Glutamatergic neuron (in vitro differentiated cells): ENCODE measurements at regions not wholly inside any gene's neighbourhood (a gene's known extent, or its start where the extent isn't known, plus 50 kb on each side); places are given as distances from the start of the nearest gene placed in this dataset.

Experiments
- DNase-seq: peaks from one replicate; pipeline ENCODE4 v3.0.0; 2022
- H3K27ac Mint-ChIP-seq: one replicate; pipeline ENCODE4 v1.8.0; 2020; ENCODE audit warnings: mild to moderate bottlenecking, mixed read lengths, inconsistent platforms; ENCODE audit not compliant: unreplicated experiment
- H3K27me3 Mint-ChIP-seq: one replicate; pipeline ENCODE4 v1.8.0; 2020; ENCODE audit warnings: mild to moderate bottlenecking, moderate library complexity, mixed read lengths, inconsistent platforms; ENCODE audit not compliant: unreplicated experiment
- H3K36me3 Mint-ChIP-seq: one replicate; pipeline ENCODE4 v1.8.0; 2020; ENCODE audit warnings: mild to moderate bottlenecking, mixed read lengths, inconsistent platforms; ENCODE audit not compliant: unreplicated experiment
- H3K4me1 Mint-ChIP-seq: one replicate; pipeline ENCODE4 v1.8.0; 2020; ENCODE audit warnings: mild to moderate bottlenecking, low read depth, mixed read lengths, inconsistent platforms; ENCODE audit not compliant: unreplicated experiment
- H3K4me3 Mint-ChIP-seq: one replicate; pipeline ENCODE4 v1.8.0; 2020; ENCODE audit warnings: mild to moderate bottlenecking, mixed read lengths, inconsistent platforms; ENCODE audit not compliant: unreplicated experiment
- H3K9me3 Mint-ChIP-seq: one replicate; pipeline ENCODE4 v1.8.0; 2020; ENCODE audit warnings: mild to moderate bottlenecking, moderate library complexity, mixed read lengths, inconsistent platforms; ENCODE audit not compliant: unreplicated experiment
- CTCF ChIP-seq: fragments of 200-600 bp; sonication (generic); IDR thresholded peaks from one replicate; pipeline ENCODE4 v1.5.0; 2021; ENCODE audit not compliant: partially characterized antibody, unreplicated experiment

GRCh38 chr5:36768450-36768849, 108.1 kb upstream of the NIPBL start:
- peaks cover 12% of the 10 kb centered on the region for H3K36me3 Mint-ChIP-seq
- peaks cover 2% of the 10 kb centered on the region for H3K27me3 Mint-ChIP-seq
- H3K9me3 Mint-ChIP-seq: peaks cover 13% of the 10 kb centered on the region
- DNase-seq: no peak
- no peak for TF ChIP-seq CTCF
- H3K27ac Mint-ChIP-seq: no peak overlapping the region
- peaks cover 17% of the 10 kb centered on the region for H3K4me1 Mint-ChIP-seq
- no peak overlapping the region for H3K4me3 Mint-ChIP-seq

GRCh38 chr5:36769129-36769770, 107.3 kb upstream of the NIPBL start:
- H3K36me3 Mint-ChIP-seq: peaks cover 12% of the 10 kb centered on the region
- no peak overlapping the region for H3K27ac Mint-ChIP-seq
- H3K4me3 Mint-ChIP-seq: no peak overlapping the region
- peaks cover 22% of the 10 kb centered on the region for H3K4me1 Mint-ChIP-seq
- DNase-seq: no peak
- H3K27me3 Mint-ChIP-seq: peaks cover 2% of the 10 kb centered on the region
- H3K9me3 Mint-ChIP-seq: peaks cover 13% of the 10 kb centered on the region
- no peak for TF ChIP-seq CTCF

- Mint-ChIP-seq H3K4me1 (peaks cover 22% of the 10 kb centered on the region), H3K36me3 (peaks cover 12% of the 10 kb centered on the region), H3K9me3 (peaks cover 13% of the 10 kb centered on the region), H3K4me3 (no peak overlapping the region), H3K27me3 (peaks cover 2% of the 10 kb centered on the region), H3K27ac (no peak overlapping the region)
- TF ChIP-seq CTCF: no peak
- DNase-seq: no peak
Observed at GRCh38 chr5:36770125-36770524, 106.4 kb upstream of the NIPBL start.

- no peak for DNase-seq
- H3K27me3 Mint-ChIP-seq: peaks cover 2% of the 10 kb centered on the region
Observed at GRCh38 chr5:36772276-36773140, 104.1 kb upstream of the NIPBL start.

More at GRCh38 chr5:36772276-36773140, 104.1 kb upstream of the NIPBL start:
- peaks cover 24% of the 10 kb centered on the region for H3K4me1 Mint-ChIP-seq
- H3K4me3 Mint-ChIP-seq: peak overlapping the region; percentile 75
- H3K9me3 Mint-ChIP-seq: peaks cover 13% of the 10 kb centered on the region
- peak overlapping the region; percentile 98 for H3K27ac Mint-ChIP-seq
- H3K36me3 Mint-ChIP-seq: peaks cover 7% of the 10 kb centered on the region
- no peak for TF ChIP-seq CTCF
